GM23338 (cell line): ENCODE measurements at regions not wholly inside any gene's neighbourhood (a gene's known extent, or its start where the extent isn't known, plus 50 kb on each side); places are given as distances from the start of the nearest gene placed in this dataset.
"Not testable (repeated sequence)": the region's sequence is repeated elsewhere in the genome, so short reads cannot be mapped to it uniquely, and the experiment has no call there.

ENCODE experiments used
- ATAC-seq: fragments of 200-7000 bp; cut with Tn5 transposase; 3 replicates; pipeline ENCODE4 v1.9.1; 2020
- DNase-seq: peaks from one replicate; pipeline ENCODE4 v3.0.0-alpha.2; 2015; ENCODE audit warnings: low spot score
- H2AFZ ChIP-seq: fragments of 200-600 bp; sonication (generic); 2 replicates; pipeline ENCODE4 v1.8.0; 2016; ENCODE audit warnings: antibody characterized with exemption, mild to moderate bottlenecking, moderate library complexity
- H3F3A ChIP-seq: fragments of 200-600 bp; sonication (generic); replicated peaks from 2 replicates; pipeline ENCODE4 v1.8.0; 2017; ENCODE audit warnings: antibody characterized with exemption, mixed run types, low read depth
- H3K27ac ChIP-seq: fragments of 200-600 bp; sonication (generic); 2 replicates; pipeline ENCODE4 v1.6.1; 2016; ENCODE audit warnings: low read depth
- H3K27me3 ChIP-seq: fragments of 200-600 bp; sonication (generic); 2 replicates; pipeline ENCODE4 v1.8.0; 2016; ENCODE audit warnings: mild to moderate bottlenecking, mixed run types, moderate library complexity; ENCODE audit not compliant: insufficient read depth
- H3K36me3 ChIP-seq: fragments of 200-600 bp; sonication (generic); 2 replicates; pipeline ENCODE4 v1.8.0; 2016; ENCODE audit warnings: mild to moderate bottlenecking; ENCODE audit not compliant: insufficient read depth
- H3K4me1 ChIP-seq: fragments of 200-600 bp; sonication (generic); 2 replicates; pipeline ENCODE4 v1.8.0; 2016; ENCODE audit warnings: mild to moderate bottlenecking, moderate library complexity; ENCODE audit not compliant: insufficient read depth
- H3K4me2 ChIP-seq: fragments of 200-600 bp; sonication (generic); 2 replicates; pipeline ENCODE4 v1.7.1; 2017; ENCODE audit warnings: mixed run types
- H3K4me3 ChIP-seq: fragments of 200-600 bp; sonication (generic); 2 replicates; pipeline ENCODE4 v1.6.1; 2016; ENCODE audit warnings: mixed run types
- H3K79me2 ChIP-seq: fragments of 200-600 bp; sonication (generic); replicated peaks from 2 replicates; pipeline ENCODE4 v1.8.0; 2017; ENCODE audit warnings: mild to moderate bottlenecking; ENCODE audit not compliant: insufficient read depth
- H3K9me2 ChIP-seq: fragments of 200-600 bp; sonication (generic); 2 replicates; pipeline ENCODE4 v1.8.0; 2017; ENCODE audit not compliant: insufficient read depth
- H4K20me1 ChIP-seq: fragments of 200-600 bp; sonication (generic); replicated peaks from 2 replicates; pipeline ENCODE4 v1.8.0; 2017; ENCODE audit warnings: mild to moderate bottlenecking; ENCODE audit not compliant: insufficient read depth
- H3K27ac Mint-ChIP-seq: 2 replicates; pipeline ENCODE4 v1.8.0; 2020; ENCODE audit warnings: inconsistent platforms, mild to moderate bottlenecking, moderate library complexity, mixed read lengths
- H3K27me3 Mint-ChIP-seq: 3 replicates; pipeline ENCODE4 v1.8.0; 2022; ENCODE audit warnings: low read depth, mild to moderate bottlenecking, moderate library complexity, mixed read lengths, inconsistent platforms; ENCODE audit not compliant: insufficient read depth, poor library complexity
- H3K36me3 Mint-ChIP-seq: 3 replicates; pipeline ENCODE4 v1.8.0; 2021; ENCODE audit warnings: low read depth, mild to moderate bottlenecking, inconsistent platforms, moderate library complexity, mixed read lengths
- H3K4me1 Mint-ChIP-seq: 3 replicates; pipeline ENCODE4 v1.8.0; 2020; ENCODE audit warnings: mild to moderate bottlenecking, inconsistent platforms, mixed read lengths
- H3K4me3 Mint-ChIP-seq: 3 replicates; pipeline ENCODE4 v1.8.0; 2021; ENCODE audit warnings: moderate library complexity, mild to moderate bottlenecking, inconsistent platforms, mixed read lengths
- H3K9me3 Mint-ChIP-seq: 3 replicates; pipeline ENCODE4 v1.8.0; 2020; ENCODE audit warnings: moderate library complexity, mild to moderate bottlenecking, inconsistent platforms, mixed read lengths
- CREB1 ChIP-seq: fragments of 250-450 bp; sonication (Bioruptor Pico); IDR thresholded peaks from 2 replicates; pipeline ENCODE4 v1.5.0; 2020; ENCODE audit warnings: low read depth, mild to moderate bottlenecking, moderate library complexity
- EZH2phosphoT487 ChIP-seq: fragments of 200-600 bp; sonication (generic); IDR thresholded peaks from one replicate; pipeline ENCODE4 v1.8.1; 2018; ENCODE audit warnings: antibody characterized with exemption; ENCODE audit not compliant: unreplicated experiment
- NANOG ChIP-seq: IDR thresholded peaks from 2 replicates; pipeline ENCODE4 v1.6.1; 2016; ENCODE audit warnings: antibody characterized with exemption, borderline replicate concordance
- POLR2AphosphoS5 ChIP-seq: IDR thresholded peaks from 2 replicates; pipeline ENCODE4 v1.6.1; 2016; ENCODE audit warnings: antibody characterized with exemption, low read depth
- STAT1 ChIP-seq: IDR thresholded peaks from one replicate; pipeline ENCODE4 v1.6.1; 2016; ENCODE audit warnings: antibody characterized with exemption; ENCODE audit not compliant: unreplicated experiment
- ZNF114 ChIP-seq: fragments of 250-450 bp; sonication (Bioruptor Pico); IDR thresholded peaks from 2 replicates; pipeline ENCODE4 v1.5.0; 2020; ENCODE audit warnings: mild to moderate bottlenecking, moderate library complexity
- ZNF331 ChIP-seq: fragments of 250-450 bp; sonication (Bioruptor Pico); IDR thresholded peaks from 2 replicates; pipeline ENCODE4 v1.5.0; 2020; ENCODE audit warnings: low read depth, mild to moderate bottlenecking, moderate library complexity
- TF ChIP-seq, protein P1 (sequence below): IDR thresholded peaks from 2 replicates; pipeline ENCODE4 v1.6.1; 2016; ENCODE audit warnings: antibody characterized with exemption
- TF ChIP-seq, protein P2 (sequence below): fragments of 250-450 bp; sonication (Bioruptor Pico); IDR thresholded peaks from 2 replicates; pipeline ENCODE4 v1.5.0; 2020; ENCODE audit warnings: mild to moderate bottlenecking, moderate library complexity

DNA sequence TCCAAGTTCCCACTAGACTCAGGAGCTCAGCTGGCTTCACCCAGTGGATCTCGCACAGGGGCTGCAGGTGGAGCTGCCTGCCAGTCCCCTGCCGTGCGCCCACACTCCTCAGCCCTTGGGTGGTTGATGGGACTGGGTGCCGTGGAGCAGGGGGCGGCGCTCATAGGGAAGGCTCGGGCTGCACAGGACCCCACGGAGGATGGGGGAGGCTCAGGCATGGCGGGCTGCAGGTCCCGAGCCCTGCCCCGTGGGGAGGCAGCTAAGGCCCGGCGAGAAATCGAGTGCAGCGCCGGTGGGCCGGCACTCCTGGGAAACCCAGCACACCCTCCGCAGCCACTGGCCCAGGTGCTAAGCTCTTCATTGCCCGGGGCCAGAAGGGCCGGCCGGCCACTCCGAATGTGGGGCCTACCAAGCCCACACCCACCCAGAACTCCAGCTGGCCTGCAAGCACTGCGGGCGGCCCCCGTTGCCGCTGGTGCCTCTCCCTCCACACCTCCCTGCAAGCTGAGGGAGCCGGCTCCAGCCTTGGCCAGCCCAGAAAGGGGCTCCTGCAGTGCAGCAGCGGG, 1481.3 kb upstream of the WWC1 start:
- H4K20me1 ChIP-seq, H3K27me3 Mint-ChIP-seq, H2AFZ ChIP-seq, H3K27ac Mint-ChIP-seq, H3K4me3 Mint-ChIP-seq, H3K27ac ChIP-seq, H3K4me1 ChIP-seq, H3F3A ChIP-seq, H3K27me3 ChIP-seq, ATAC-seq, H3K36me3 ChIP-seq, DNase-seq, H3K4me1 Mint-ChIP-seq, H3K79me2 ChIP-seq, H3K9me2 ChIP-seq, H3K4me2 ChIP-seq, H3K4me3 ChIP-seq: not testable (repeated sequence)
- H3K9me3 Mint-ChIP-seq: peaks cover 18% of the 10 kb centered on the region
- H3K36me3 Mint-ChIP-seq: peaks cover 12% of the 10 kb centered on the region; the same call in 1 of the 3 replicates

DNA sequence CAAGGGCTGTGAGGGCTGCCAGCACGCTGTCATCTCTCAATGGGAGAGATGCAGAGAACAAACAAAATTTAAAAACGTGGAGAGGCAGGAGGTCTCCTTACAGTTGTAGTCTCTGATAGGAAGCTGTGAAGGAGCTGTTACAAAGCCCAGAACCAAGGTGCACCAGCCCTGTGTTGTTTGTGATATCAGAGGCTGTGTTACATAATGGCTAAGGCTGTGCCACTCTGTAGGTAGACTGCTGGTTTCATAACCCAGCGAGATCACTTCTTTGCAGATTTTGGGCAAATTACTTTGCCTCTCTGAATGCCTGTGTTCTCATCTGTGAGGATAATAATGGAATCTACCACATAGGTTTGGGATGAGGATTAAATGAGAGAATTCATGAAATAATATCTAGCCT, 1480.7 kb upstream of the WWC1 start:
- H3K27ac ChIP-seq: no peak overlapping the region
- H3K27me3 ChIP-seq: no peaks in the 10 kb centered on the region
- H2AFZ ChIP-seq: no peak overlapping the region
- no peaks in the 10 kb centered on the region for H3K79me2 ChIP-seq
- ATAC-seq: no peak
- H3F3A ChIP-seq: no peaks in the 10 kb centered on the region
- H3K4me3 ChIP-seq: no peak overlapping the region
- Mint-ChIP-seq H3K9me3 (peaks cover 18% of the 10 kb centered on the region), H3K27ac (no peak overlapping the region), H3K27me3 (peaks cover 6% of the 10 kb centered on the region), H3K4me3 (no peak overlapping the region), H3K4me1 (no peaks in the 10 kb centered on the region), H3K36me3 (peaks cover 12% of the 10 kb centered on the region; the same call in 1 of the 3 replicates)
- H4K20me1 ChIP-seq: no peaks in the 10 kb centered on the region
- no peaks in the 10 kb centered on the region for H3K9me2 ChIP-seq
- no peak for DNase-seq
- no peaks in the 10 kb centered on the region for H3K4me1 ChIP-seq
- H3K4me2 ChIP-seq: no peak overlapping the region
- H3K36me3 ChIP-seq: no peaks in the 10 kb centered on the region; the same call in 1 of the 2 replicates
- TF ChIP-seq STAT1 (no peak), CREB1 (CRISPR knock-in tag) (no peak), EZH2phosphoT487 (no peak), POLR2AphosphoS5 (no peak), ZNF114 (CRISPR knock-in tag) (no peak), NANOG (no peak), ZNF331 (CRISPR knock-in tag) (no peak)
- TF ChIP-seq, protein P1, sequence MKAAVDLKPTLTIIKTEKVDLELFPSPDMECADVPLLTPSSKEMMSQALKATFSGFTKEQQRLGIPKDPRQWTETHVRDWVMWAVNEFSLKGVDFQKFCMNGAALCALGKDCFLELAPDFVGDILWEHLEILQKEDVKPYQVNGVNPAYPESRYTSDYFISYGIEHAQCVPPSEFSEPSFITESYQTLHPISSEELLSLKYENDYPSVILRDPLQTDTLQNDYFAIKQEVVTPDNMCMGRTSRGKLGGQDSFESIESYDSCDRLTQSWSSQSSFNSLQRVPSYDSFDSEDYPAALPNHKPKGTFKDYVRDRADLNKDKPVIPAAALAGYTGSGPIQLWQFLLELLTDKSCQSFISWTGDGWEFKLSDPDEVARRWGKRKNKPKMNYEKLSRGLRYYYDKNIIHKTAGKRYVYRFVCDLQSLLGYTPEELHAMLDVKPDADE: no peak
- TF ChIP-seq, protein P2, sequence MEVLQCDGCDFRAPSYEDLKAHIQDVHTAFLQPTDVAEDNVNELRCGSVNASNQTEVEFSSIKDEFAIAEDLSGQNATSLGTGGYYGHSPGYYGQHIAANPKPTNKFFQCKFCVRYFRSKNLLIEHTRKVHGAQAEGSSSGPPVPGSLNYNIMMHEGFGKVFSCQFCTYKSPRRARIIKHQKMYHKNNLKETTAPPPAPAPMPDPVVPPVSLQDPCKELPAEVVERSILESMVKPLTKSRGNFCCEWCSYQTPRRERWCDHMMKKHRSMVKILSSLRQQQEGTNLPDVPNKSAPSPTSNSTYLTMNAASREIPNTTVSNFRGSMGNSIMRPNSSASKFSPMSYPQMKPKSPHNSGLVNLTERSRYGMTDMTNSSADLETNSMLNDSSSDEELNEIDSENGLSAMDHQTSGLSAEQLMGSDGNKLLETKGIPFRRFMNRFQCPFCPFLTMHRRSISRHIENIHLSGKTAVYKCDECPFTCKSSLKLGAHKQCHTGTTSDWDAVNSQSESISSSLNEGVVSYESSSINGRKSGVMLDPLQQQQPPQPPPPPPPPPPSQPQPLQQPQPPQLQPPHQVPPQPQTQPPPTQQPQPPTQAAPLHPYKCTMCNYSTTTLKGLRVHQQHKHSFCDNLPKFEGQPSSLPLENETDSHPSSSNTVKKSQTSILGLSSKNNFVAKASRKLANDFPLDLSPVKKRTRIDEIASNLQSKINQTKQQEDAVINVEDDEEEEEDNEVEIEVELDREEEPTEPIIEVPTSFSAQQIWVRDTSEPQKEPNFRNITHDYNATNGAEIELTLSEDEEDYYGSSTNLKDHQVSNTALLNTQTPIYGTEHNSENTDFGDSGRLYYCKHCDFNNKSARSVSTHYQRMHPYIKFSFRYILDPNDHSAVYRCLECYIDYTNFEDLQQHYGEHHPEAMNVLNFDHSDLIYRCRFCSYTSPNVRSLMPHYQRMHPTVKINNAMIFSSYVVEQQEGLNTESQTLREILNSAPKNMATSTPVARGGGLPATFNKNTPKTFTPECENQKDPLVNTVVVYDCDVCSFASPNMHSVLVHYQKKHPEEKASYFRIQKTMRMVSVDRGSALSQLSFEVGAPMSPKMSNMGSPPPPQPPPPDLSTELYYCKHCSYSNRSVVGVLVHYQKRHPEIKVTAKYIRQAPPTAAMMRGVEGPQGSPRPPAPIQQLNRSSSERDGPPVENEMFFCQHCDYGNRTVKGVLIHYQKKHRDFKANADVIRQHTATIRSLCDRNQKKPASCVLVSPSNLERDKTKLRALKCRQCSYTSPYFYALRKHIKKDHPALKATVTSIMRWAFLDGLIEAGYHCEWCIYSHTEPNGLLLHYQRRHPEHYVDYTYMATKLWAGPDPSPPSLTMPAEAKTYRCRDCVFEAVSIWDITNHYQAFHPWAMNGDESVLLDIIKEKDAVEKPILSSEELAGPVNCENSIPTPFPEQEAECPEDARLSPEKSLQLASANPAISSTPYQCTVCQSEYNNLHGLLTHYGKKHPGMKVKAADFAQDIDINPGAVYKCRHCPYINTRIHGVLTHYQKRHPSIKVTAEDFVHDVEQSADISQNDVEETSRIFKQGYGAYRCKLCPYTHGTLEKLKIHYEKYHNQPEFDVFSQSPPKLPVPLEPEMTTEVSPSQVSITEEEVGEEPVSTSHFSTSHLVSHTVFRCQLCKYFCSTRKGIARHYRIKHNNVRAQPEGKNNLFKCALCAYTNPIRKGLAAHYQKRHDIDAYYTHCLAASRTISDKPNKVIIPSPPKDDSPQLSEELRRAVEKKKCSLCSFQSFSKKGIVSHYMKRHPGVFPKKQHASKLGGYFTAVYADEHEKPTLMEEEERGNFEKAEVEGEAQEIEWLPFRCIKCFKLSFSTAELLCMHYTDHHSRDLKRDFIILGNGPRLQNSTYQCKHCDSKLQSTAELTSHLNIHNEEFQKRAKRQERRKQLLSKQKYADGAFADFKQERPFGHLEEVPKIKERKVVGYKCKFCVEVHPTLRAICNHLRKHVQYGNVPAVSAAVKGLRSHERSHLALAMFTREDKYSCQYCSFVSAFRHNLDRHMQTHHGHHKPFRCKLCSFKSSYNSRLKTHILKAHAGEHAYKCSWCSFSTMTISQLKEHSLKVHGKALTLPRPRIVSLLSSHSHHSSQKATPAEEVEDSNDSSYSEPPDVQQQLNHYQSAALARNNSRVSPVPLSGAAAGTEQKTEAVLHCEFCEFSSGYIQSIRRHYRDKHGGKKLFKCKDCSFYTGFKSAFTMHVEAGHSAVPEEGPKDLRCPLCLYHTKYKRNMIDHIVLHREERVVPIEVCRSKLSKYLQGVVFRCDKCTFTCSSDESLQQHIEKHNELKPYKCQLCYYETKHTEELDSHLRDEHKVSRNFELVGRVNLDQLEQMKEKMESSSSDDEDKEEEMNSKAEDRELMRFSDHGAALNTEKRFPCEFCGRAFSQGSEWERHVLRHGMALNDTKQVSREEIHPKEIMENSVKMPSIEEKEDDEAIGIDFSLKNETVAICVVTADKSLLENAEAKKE (CRISPR knock-in tag): no peak
